Stromal cell of bone marrow (primary cell): ENCODE measurements at regions not wholly inside any gene's neighbourhood (a gene's known extent, or its start where the extent isn't known, plus 50 kb on each side); places are given as distances from the start of the nearest gene placed in this dataset.
A peak's percentile ranks its signal among the peaks of the same experiment; 100 is the strongest.

Experiments used
- DNase-seq: peaks from one replicate; pipeline ENCODE4 v3.0.0-alpha.2; 2012; ENCODE audit warnings: low read depth

GRCh38 chrX:151796576-151796975 lies 62.0 kb downstream of the CNGA2 start:
- DNase-seq = no peak

GRCh38 chrX:151801980-151802379 lies 67.4 kb downstream of the CNGA2 start:
- no peak for DNase-seq

GRCh38 chrX:151806967-151807540 lies 72.5 kb downstream of the CNGA2 start:
- DNase-seq = no peak

GRCh38 chrX:151812661-151813060 lies 78.1 kb downstream of the CNGA2 start:
- no peak for DNase-seq

DNA sequence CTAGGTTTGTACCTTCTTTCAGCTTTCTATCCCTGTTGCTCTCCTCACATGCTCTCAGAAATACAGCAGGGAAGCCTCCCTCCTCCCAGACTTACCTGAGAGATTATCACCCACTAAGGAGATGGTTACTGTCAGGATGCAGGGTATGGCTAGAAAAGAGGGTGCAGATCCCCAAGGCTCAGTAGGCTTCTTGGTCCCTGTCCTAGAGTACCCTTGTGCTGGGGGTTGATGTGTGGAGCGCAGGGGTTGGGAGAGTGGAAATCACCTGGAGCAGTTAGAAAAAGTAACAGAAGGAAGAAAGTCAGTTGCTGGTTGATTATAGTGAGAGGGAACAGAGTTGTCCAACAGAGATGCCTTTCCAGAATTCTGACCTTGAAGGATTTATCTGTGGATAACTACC lies 80.2 kb downstream of the CNGA2 start:
- DNase-seq = no peak

DNA sequence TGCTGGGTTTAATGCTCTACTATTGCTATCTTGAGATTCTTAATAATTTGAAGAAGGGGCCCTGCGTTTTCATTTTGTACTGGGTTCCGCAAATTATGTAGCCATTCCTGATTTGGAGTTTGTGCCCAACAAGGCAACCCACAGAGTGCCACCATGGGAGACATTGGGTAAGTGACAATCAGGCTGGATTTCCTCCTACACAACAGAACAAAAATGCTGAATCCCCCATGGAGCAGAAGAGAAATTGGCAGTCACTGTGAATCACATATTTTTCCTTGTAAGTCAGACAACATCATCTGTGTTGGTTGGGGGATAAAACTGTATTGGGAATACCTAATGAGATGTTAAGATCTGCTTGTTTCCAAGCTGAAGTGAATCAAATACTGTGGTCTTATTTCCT lies 80.9 kb downstream of the CNGA2 start:
- DNase-seq = peak; percentile 6

DNA sequence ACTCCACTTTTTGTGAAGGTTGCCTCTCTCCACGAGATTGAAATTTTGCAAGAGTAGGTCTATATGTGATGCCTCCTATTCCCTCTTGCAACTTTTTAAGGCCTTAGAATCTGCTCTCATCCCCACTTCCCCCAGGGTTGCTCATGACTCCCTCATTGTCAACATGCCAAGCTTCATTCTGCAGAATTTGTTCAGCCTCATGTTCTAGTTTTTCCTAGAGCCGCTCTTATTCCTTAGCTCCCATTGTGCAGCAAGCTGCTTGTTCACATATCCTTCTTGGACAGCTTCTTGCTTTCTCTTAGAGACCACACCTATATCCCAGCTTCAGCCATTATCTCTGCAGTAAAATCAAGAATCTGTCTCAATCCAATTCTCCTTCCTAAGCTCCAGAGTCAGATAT lies 82.4 kb downstream of the CNGA2 start:
- peak; percentile 9 for DNase-seq

DNA sequence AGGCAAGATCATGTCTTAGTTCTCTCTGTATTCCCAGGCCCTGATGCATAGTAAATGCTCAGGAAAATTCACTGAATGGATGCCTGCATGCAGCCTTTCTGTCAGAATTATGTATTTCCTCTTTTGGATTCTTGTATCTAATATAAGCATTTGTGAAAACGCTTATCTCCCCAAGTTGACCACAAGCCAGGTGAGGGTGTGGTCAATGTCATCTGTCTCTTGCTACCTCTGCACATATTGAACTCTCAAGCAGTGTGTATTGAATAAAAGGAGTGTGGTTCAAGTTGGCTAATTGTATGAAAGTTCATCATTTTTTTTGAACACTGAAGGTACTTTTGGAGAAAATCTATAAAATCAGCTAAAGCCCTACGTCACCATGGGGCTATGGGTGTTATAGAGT lies 84.3 kb downstream of the CNGA2 start:
- DNase-seq = no peak

GRCh38 chrX:151821226-151821625 lies 86.7 kb downstream of the CNGA2 start:
- no peak for DNase-seq

- DNase-seq = no peak
Observed at GRCh38 chrX:151825007-151825406, 87.7 kb upstream of the MAGEA4 start.

DNA sequence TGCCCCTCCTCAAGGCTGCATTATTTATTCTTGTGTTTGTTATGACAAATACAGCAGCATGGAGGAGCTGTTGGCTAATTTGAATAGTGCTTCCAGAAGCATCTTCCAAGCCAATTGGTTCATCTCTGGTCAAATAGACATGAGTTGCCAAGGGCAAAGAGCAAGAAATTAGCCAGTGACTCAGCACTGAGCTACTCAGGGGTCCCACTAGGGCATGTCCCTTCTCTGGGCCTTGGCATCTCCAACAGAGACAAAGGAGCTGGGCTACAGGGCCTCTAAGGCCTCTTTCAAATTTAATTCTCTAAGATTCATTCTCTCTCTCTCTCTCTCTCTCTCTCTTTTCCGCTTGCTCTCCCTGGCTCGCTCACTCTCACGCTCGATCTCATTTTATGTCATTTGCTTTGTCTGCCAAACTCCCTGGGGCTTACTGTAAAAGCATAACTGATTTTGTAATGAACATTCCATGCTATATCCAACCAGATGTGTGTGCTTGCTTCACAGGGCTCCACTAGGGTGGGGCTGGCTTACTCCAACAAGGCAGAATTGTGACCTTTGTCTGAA lies 86.7 kb upstream of the MAGEA4 start:
- peak; percentile 56 for DNase-seq

GRCh38 chrX:151828439-151829080 lies 84.1 kb upstream of the MAGEA4 start:
- DNase-seq = no peak

DNA sequence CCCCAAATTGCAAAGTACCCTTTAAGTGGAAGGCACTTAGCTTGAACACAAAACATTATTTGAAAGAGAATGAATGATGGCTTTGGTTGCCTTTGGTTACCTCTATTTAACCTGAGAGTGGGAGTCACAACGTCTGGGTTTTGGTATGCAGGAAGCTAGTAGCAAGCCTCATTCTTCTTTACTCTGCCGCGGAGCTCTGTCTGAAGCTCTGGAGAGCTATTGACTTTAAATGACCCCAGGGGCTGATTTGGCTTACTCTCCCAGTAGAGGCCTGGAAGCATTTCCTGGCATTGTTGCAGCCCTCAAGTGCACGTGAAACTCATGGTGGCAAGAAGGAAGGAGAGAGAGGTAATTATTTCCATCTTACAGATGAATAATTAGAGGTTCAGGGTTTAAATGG lies 81.8 kb upstream of the MAGEA4 start:
- DNase-seq = no peak

DNA sequence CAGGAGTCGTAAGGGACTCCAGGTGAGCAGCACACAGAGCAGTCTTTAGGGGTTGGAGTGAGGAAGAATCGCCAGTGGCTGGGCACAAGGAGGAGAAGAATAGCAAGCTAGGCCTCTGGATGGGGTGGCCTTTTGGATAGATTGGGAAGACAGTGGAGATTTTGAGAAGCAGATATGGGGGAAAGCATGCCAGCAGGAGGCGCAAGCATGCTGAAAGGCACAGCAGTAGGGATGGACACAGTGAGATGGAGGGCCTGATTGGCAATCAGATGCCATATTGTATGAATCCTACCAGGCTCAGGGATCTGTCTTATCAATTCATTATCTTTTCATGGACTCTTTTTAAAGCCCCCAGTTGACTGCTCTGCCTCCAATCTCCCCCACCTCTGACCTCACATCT lies 60.4 kb upstream of the MAGEA4 start:
- DNase-seq = no peak

DNA sequence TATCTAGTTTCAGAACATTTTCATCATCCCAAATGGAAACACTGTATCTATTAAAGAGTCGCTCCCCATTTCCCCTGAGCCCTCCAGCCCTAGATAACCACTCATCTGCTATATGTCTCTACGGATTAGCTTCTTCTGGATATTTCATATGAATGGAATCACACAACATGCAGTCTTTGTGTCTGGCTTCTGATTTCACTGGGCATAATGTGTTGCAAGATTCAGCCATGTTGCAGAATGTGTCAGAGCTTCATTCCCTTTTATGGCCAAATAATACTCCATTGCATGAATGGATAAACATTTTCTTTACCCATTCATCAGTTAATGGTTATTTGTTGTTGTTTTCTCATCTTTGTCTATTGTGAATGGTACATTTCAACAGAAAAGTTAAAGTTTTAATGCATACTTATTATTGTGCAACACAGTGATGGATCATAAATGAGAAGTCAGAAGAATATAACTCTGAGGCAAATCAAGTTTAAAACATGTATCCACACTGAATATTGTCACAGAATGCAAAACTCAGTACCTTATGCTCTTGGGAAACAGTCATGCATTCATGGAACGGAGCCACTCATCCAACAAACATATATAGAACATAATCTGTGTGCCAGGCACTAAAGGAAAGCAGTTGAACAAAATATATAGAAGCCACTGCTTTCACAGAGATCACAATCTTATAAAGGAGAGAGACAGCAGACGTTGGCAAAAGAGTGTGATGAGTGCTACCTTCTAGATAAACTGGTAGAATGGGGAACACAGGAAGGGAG lies 57.8 kb upstream of the MAGEA4 start:
- DNase-seq = no peak

DNA sequence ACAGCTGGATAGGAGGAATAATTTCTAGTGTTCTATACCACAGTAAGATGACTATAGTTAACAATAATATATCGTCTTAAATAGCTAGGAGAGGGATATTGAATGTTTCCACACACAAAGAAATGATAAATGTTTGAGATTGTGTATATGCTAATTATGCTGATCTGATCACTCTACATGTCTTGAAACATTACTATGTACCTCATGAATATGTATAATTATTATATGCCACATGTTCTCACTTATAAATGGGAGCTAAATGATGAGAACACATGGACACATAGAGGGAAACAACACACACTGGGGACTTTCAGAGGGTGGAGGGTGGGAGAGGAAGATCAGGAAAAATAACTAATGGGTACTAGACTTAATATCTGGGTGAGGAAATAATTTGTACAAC lies 53.2 kb upstream of the MAGEA4 start:
- no peak for DNase-seq

- DNase-seq = no peak
Observed at GRCh38 chrX:151860827-151861226, 51.9 kb upstream of the MAGEA4 start.
